RWPE2 (cell line): ENCODE measurements at regions not wholly inside any gene's neighbourhood (a gene's known extent, or its start where the extent isn't known, plus 50 kb on each side); places are given as distances from the start of the nearest gene placed in this dataset.
A peak's percentile ranks its signal among the peaks of the same experiment; 100 is the strongest.

Experiments
- ATAC-seq: fragments of 200-7000 bp; cut with Tn5 transposase; 3 replicates; pipeline ENCODE4 v1.9.1; 2021; ENCODE audit warnings: low read depth
- DNase-seq: peaks from one replicate; pipeline ENCODE4 v3.0.0-alpha.2; 2020; ENCODE audit warnings: low spot score
- H3K27ac ChIP-seq: fragments of 450-650 bp; 2 replicates; pipeline ENCODE4 v1.5.1; 2017; ENCODE audit warnings: mild to moderate bottlenecking; ENCODE audit not compliant: poor library complexity, severe bottlenecking
- H3K27me3 ChIP-seq: fragments of 250-450 bp; sonication (Bioruptor Pico); 2 replicates; pipeline ENCODE4 v1.5.1; 2021; ENCODE audit warnings: mild to moderate bottlenecking, moderate library complexity; ENCODE audit not compliant: insufficient read depth, poor library complexity, severe bottlenecking
- H3K36me3 ChIP-seq: fragments of 250-450 bp; sonication (Bioruptor Pico); 2 replicates; pipeline ENCODE4 v1.5.1; 2020; ENCODE audit warnings: low read depth, mild to moderate bottlenecking, moderate library complexity
- H3K4me1 ChIP-seq: fragments of 250-450 bp; sonication (Bioruptor Pico); 2 replicates; pipeline ENCODE4 v1.5.1; 2021; ENCODE audit warnings: mild to moderate bottlenecking, moderate library complexity; ENCODE audit not compliant: insufficient read depth, poor library complexity, severe bottlenecking
- H3K4me3 ChIP-seq: fragments of 250-450 bp; sonication (Bioruptor Pico); 2 replicates; pipeline ENCODE4 v1.5.1; 2021; ENCODE audit warnings: mild to moderate bottlenecking, moderate library complexity; ENCODE audit not compliant: severe bottlenecking
- H3K9me3 ChIP-seq: fragments of 250-450 bp; sonication (Bioruptor Pico); 2 replicates; pipeline ENCODE4 v1.5.1; 2021; ENCODE audit warnings: mild to moderate bottlenecking, moderate library complexity; ENCODE audit not compliant: severe bottlenecking
- CTCF ChIP-seq: fragments of 450-650 bp; IDR thresholded peaks from one replicate; pipeline ENCODE4 v1.5.1; 2017; ENCODE audit warnings: mild to moderate bottlenecking, moderate library complexity; ENCODE audit not compliant: poor library complexity, severe bottlenecking

GRCh38 chr1:198018529-198018928 is 101.4 kb downstream of the LHX9 start:
- Histone ChIP-seq H3K9me3 (no peaks in the 10 kb centered on the region), H3K4me3 (no peak overlapping the region), H3K27ac (peak overlapping the region; percentile 80), H3K27me3 (no peaks in the 10 kb centered on the region), H3K36me3 (no peaks in the 10 kb centered on the region), H3K4me1 (peaks cover 14% of the 10 kb centered on the region)
- TF ChIP-seq CTCF, result no peak
- peak; percentile 85 for DNase-seq
- peak; percentile 96 for ATAC-seq

GRCh38 chr1:198019126-198019525 is 102.0 kb downstream of the LHX9 start:
- TF ChIP-seq CTCF, result no peak
- H3K9me3 ChIP-seq, result no peaks in the 10 kb centered on the region
- peak overlapping the region; percentile 80 for H3K27ac ChIP-seq
- H3K4me3 ChIP-seq, result no peak overlapping the region
- ATAC-seq, result no peak; the same call in 2 of the 3 replicates
- peaks cover 14% of the 10 kb centered on the region for H3K4me1 ChIP-seq
- H3K36me3 ChIP-seq, result no peaks in the 10 kb centered on the region
- H3K27me3 ChIP-seq, result no peaks in the 10 kb centered on the region
- DNase-seq, result no peak

- H3K27ac ChIP-seq, result no peak overlapping the region
- no peaks in the 10 kb centered on the region for H3K9me3 ChIP-seq
- no peaks in the 10 kb centered on the region for H3K27me3 ChIP-seq
- TF ChIP-seq CTCF, result no peak
- ATAC-seq, result no peak
- H3K36me3 ChIP-seq, result no peaks in the 10 kb centered on the region
- H3K4me1 ChIP-seq, result peaks cover 7% of the 10 kb centered on the region
- no peak for DNase-seq
- H3K4me3 ChIP-seq, result no peak overlapping the region
Measured at GRCh38 chr1:198024336-198024735, 107.2 kb downstream of the LHX9 start.

GRCh38 chr1:198024782-198025181 is 107.6 kb downstream of the LHX9 start:
- ATAC-seq (peak; percentile 87), DNase-seq (no peak)
- Histone ChIP-seq H3K9me3 (no peaks in the 10 kb centered on the region), H3K4me3 (no peak overlapping the region), H3K27ac (no peak overlapping the region), H3K36me3 (no peaks in the 10 kb centered on the region), H3K27me3 (no peaks in the 10 kb centered on the region), H3K4me1 (peaks cover 7% of the 10 kb centered on the region)
- no peak for TF ChIP-seq CTCF

GRCh38 chr1:198030682-198031081 is 113.5 kb downstream of the LHX9 start:
- no peak overlapping the region for H3K27ac ChIP-seq
- ATAC-seq, result no peak
- no peak overlapping the region for H3K4me3 ChIP-seq
- no peaks in the 10 kb centered on the region for H3K4me1 ChIP-seq
- no peaks in the 10 kb centered on the region for H3K36me3 ChIP-seq
- TF ChIP-seq CTCF, result no peak
- H3K9me3 ChIP-seq, result no peaks in the 10 kb centered on the region
- no peaks in the 10 kb centered on the region for H3K27me3 ChIP-seq
- no peak for DNase-seq
